H1 (cell line): ENCODE measurements at regions not wholly inside any gene's neighbourhood (a gene's known extent, or its start where the extent isn't known, plus 50 kb on each side); places are given as distances from the start of the nearest gene placed in this dataset.

Experiments used
- CTCF ChIA-PET: fragments of 300-600 bp; sonication (Branson Sonifier 250); formaldehyde crosslinking; loops from one replicate; lab custom pipeline; 2021; ENCODE audit not compliant: partially characterized antibody; lab: Charles Lee
- POLR2A ChIA-PET: fragments of 300-600 bp; sonication (Branson Sonifier 250); formaldehyde crosslinking; loops from one replicate; lab custom pipeline; 2021; ENCODE audit warnings: inconsistent platforms; ENCODE audit not compliant: partially characterized antibody; lab: Charles Lee
- DNase-seq, 2 experiments: peaks; one replicate each; pipeline versions ENCODE4 v3.0.0 to v3.0.0-alpha.2; 2010 to 2022; ENCODE audit warnings: low spot score in 2 of 2, low read depth in 1 of 2, mixed read lengths in 1 of 2
- FAIRE-seq: peaks from 2 replicates; lab custom pipeline; 2011; peaks lifted over from hg19 to GRCh38; lab: Jason Lieb, UNC
- H2AFZ ChIP-seq: 2 replicates; pipeline ENCODE4 v1.8.1; 2012; ENCODE audit warnings: low read length, inconsistent platforms
- H2AK5ac ChIP-seq: 2 replicates; pipeline ENCODE4 v1.6.1; 2013; ENCODE audit warnings: low read depth, low read length
- H2BK120ac ChIP-seq: replicated peaks from 2 replicates; pipeline ENCODE3; 2013; ENCODE audit warnings: low read depth, low read length, inconsistent platforms
- H2BK12ac ChIP-seq: 2 replicates; pipeline ENCODE4 v1.6.1; 2013; ENCODE audit warnings: low read depth, low read length
- H2BK15ac ChIP-seq: 2 replicates; pipeline ENCODE4 v1.6.1; 2013; ENCODE audit warnings: low read length
- H2BK20ac ChIP-seq: 2 replicates; pipeline ENCODE4 v1.6.1; 2013; ENCODE audit warnings: low read length
- H2BK5ac ChIP-seq: 2 replicates; pipeline ENCODE4 v1.6.1; 2013; ENCODE audit warnings: low read depth, low read length
- H3K14ac ChIP-seq: 2 replicates; pipeline ENCODE4 v1.6.1; 2013; ENCODE audit warnings: inconsistent platforms; ENCODE audit not compliant: insufficient read length
- H3K18ac ChIP-seq: 2 replicates; pipeline ENCODE4 v1.6.1; 2013; ENCODE audit warnings: low read length; ENCODE audit errors: extremely low read depth
- H3K23ac ChIP-seq: 2 replicates; pipeline ENCODE4 v1.6.1; 2013; ENCODE audit warnings: inconsistent platforms; ENCODE audit not compliant: insufficient read length
- H3K23me2 ChIP-seq: 2 replicates; pipeline ENCODE4 v1.6.1; 2013; ENCODE audit warnings: low read depth, low read length
- H3K27ac ChIP-seq: 2 replicates; pipeline ENCODE4 v1.6.1; 2011; ENCODE audit warnings: low read depth, low read length, inconsistent platforms
- H3K27me3 ChIP-seq, 4 experiments: replicated peaks in 1 of 4; 1 replicate in 1 of 4; 2 replicates in 3 of 4; pipeline versions ENCODE4 v1.6.1 to v1.8.1; 2011 to 2013; ENCODE audit warnings: low read length in 3 of 4, mild to moderate bottlenecking in 3 of 4, inconsistent platforms in 2 of 4, mixed read lengths in 2 of 4, moderate library complexity in 1 of 4; ENCODE audit not compliant: control insufficient read depth in 3 of 4, insufficient read depth in 3 of 4; ENCODE audit errors: extremely low read depth in 1 of 4
- H3K36me3 ChIP-seq, 4 experiments: 2 replicates each; pipeline versions ENCODE4 v1.6.1 to v1.8.1; 2011 to 2013; ENCODE audit warnings: mild to moderate bottlenecking in 4 of 4, low read length in 3 of 4, moderate library complexity in 2 of 4, control low read depth in 1 of 4, inconsistent platforms in 1 of 4; ENCODE audit not compliant: insufficient read depth in 4 of 4, control insufficient read depth in 2 of 4
- H3K4ac ChIP-seq: replicated peaks from 2 replicates; pipeline ENCODE3; 2013; ENCODE audit warnings: low read length, low read depth, mixed read lengths, inconsistent platforms; ENCODE audit not compliant: insufficient read length
- H3K4me1 ChIP-seq, 4 experiments: replicated peaks in 1 of 4; 1 replicate in 1 of 4; 2 replicates in 3 of 4; pipeline versions ENCODE4 v1.6.1 to v1.8.1; 2011 to 2013; ENCODE audit warnings: low read length in 3 of 4, inconsistent platforms in 2 of 4, mixed read lengths in 1 of 4; ENCODE audit not compliant: insufficient read depth in 4 of 4, control insufficient read depth in 3 of 4
- H3K4me2 ChIP-seq, 2 experiments: 2 replicates each; pipeline versions ENCODE4 v1.6.1 to v1.8.1; 2011 to 2013; ENCODE audit warnings: low read depth in 2 of 2, low read length in 2 of 2, control low read depth in 1 of 2, inconsistent platforms in 1 of 2, mild to moderate bottlenecking in 1 of 2; ENCODE audit not compliant: insufficient read depth in 1 of 2
- H3K4me3 ChIP-seq, 4 experiments: fragments of 200-600, 300-600 bp in 1 of 4; sonication (generic), shearing (Covaris generic), sonication (Bioruptor Twin) in 1 of 4; 2 replicates each; pipeline versions ENCODE4 v1.5.1 to v1.8.1; 2011 to 2016; ENCODE audit warnings: low read length in 4 of 4, low read depth in 3 of 4, control low read depth in 2 of 4, inconsistent platforms in 2 of 4, mild to moderate bottlenecking in 2 of 4, mixed read lengths in 1 of 4, moderate library complexity in 1 of 4; ENCODE audit not compliant: insufficient read depth in 2 of 4; ENCODE audit errors: extremely low read depth in 1 of 4
- H3K56ac ChIP-seq: replicated peaks from 2 replicates; pipeline ENCODE3; 2013; ENCODE audit warnings: low read depth, mild to moderate bottlenecking, mixed read lengths, low read length, inconsistent platforms; ENCODE audit not compliant: insufficient read length
- H3K79me1 ChIP-seq: 2 replicates; pipeline ENCODE4 v1.6.1; 2013; ENCODE audit warnings: low read depth, low read length, control low read depth
- H3K79me2 ChIP-seq, 2 experiments: 2 replicates each; pipeline versions ENCODE4 v1.6.1 to v1.8.1; 2012 to 2013; ENCODE audit warnings: low read length in 2 of 2, mild to moderate bottlenecking in 2 of 2, inconsistent platforms in 1 of 2; ENCODE audit not compliant: insufficient read depth in 2 of 2, control insufficient read depth in 1 of 2
- H3K9ac ChIP-seq, 4 experiments: replicated peaks in 1 of 4; 1 replicate in 1 of 4; 2 replicates in 3 of 4; pipeline versions ENCODE4 v1.6.1 to v1.8.1; 2011 to 2013; ENCODE audit warnings: low read depth in 3 of 4, low read length in 3 of 4, control low read depth in 2 of 4, mild to moderate bottlenecking in 2 of 4, moderate library complexity in 2 of 4, inconsistent platforms in 1 of 4; ENCODE audit errors: extremely low read depth in 1 of 4
- H3K9me3 ChIP-seq, 2 experiments: 2 replicates each; pipeline versions ENCODE4 v1.6.1 to v1.8.1; 2012 to 2013; ENCODE audit warnings: mild to moderate bottlenecking in 2 of 2, moderate library complexity in 2 of 2, control low read depth in 1 of 2, inconsistent platforms in 1 of 2, low read depth in 1 of 2, low read length in 1 of 2, mixed read lengths in 1 of 2; ENCODE audit not compliant: insufficient read depth in 2 of 2
- H4K20me1 ChIP-seq, 2 experiments: replicated peaks in 1 of 2; 2 replicates each; pipeline versions ENCODE3 to v1.8.1; 2011 to 2013; ENCODE audit warnings: inconsistent platforms in 2 of 2, low read length in 2 of 2, mild to moderate bottlenecking in 1 of 2; ENCODE audit not compliant: insufficient read depth in 2 of 2, control insufficient read depth in 1 of 2
- H4K5ac ChIP-seq: 2 replicates; pipeline ENCODE4 v1.6.1; 2013; ENCODE audit warnings: low read length, low read depth, mixed read lengths, inconsistent platforms; ENCODE audit not compliant: insufficient read length
- H4K8ac ChIP-seq: 2 replicates; pipeline ENCODE4 v1.8.0; 2013; ENCODE audit warnings: mild to moderate bottlenecking, moderate library complexity, low read length, inconsistent platforms; ENCODE audit not compliant: insufficient read depth; ENCODE audit errors: extremely low read depth
- H4K91ac ChIP-seq: replicated peaks from 2 replicates; pipeline ENCODE3; 2013; ENCODE audit warnings: low read length, mixed read lengths, inconsistent platforms; ENCODE audit not compliant: insufficient read length
- CREB1 ChIP-seq: IDR thresholded peaks from 2 replicates; pipeline ENCODE4 v1.6.1; 2012; ENCODE audit warnings: inconsistent platforms
- GTF2F1 ChIP-seq: IDR thresholded peaks from 2 replicates; pipeline ENCODE4 v1.6.1; 2012; ENCODE audit warnings: low read depth, low read length, improper control_type of control experiment, borderline replicate concordance
- HDAC6 ChIP-seq: IDR thresholded peaks from one replicate; pipeline ENCODE4 v1.7.1; 2012; ENCODE audit warnings: low read depth, mild to moderate bottlenecking, inconsistent platforms, low read length, moderate library complexity
- KDM1A ChIP-seq: fragments of 200-600, 300-600 bp; sonication (generic); IDR thresholded peaks from 2 replicates; pipeline ENCODE4 v1.7.1; 2016; ENCODE audit warnings: mild to moderate bottlenecking, low read length, borderline replicate concordance
- KDM5A ChIP-seq: fragments of 200-600 bp; IDR thresholded peaks from 2 replicates; pipeline ENCODE4 v1.7.1; 2012; ENCODE audit warnings: mild to moderate bottlenecking, low read length, inconsistent platforms, mixed read lengths
- MAFK ChIP-seq: IDR thresholded peaks from 2 replicates; pipeline ENCODE4 v1.6.1; 2012; ENCODE audit warnings: low read depth, mild to moderate bottlenecking, improper control_type of control experiment, low read length
- MAX ChIP-seq: IDR thresholded peaks from 2 replicates; pipeline ENCODE4 v1.6.1; 2012; ENCODE audit warnings: inconsistent platforms
- POLR2AphosphoS5 ChIP-seq: IDR thresholded peaks from 2 replicates; pipeline ENCODE4 v1.6.1; 2011; ENCODE audit warnings: low read depth, low read length
- RNF2 ChIP-seq: fragments of 200-900, 300-1000 bp; sonication (generic); IDR thresholded peaks from 2 replicates; pipeline ENCODE4 v1.7.1; 2016; ENCODE audit warnings: borderline replicate concordance, low read depth, mild to moderate bottlenecking, antibody characterized with exemption, low read length; ENCODE audit not compliant: poor library complexity, severe bottlenecking; ENCODE audit errors: missing control alignments
- SRF ChIP-seq: IDR thresholded peaks from 2 replicates; pipeline ENCODE4 v1.6.1; 2011; ENCODE audit warnings: mild to moderate bottlenecking, low read depth, low read length, moderate library complexity
- TAF7 ChIP-seq: optimal IDR thresholded peaks from 2 replicates; pipeline ENCODE3; 2011; ENCODE audit warnings: low read depth, mild to moderate bottlenecking, inconsistent platforms, low read length, moderate library complexity, borderline replicate concordance
- TBP ChIP-seq: IDR thresholded peaks from 2 replicates; pipeline ENCODE4 v1.6.1; 2011; ENCODE audit warnings: low read depth, low read length, improper control_type of control experiment
- YY1 ChIP-seq: IDR thresholded peaks from 2 replicates; pipeline ENCODE4 v1.6.1; 2011; ENCODE audit warnings: low read depth, mild to moderate bottlenecking, low read length
- WGBS, 2 experiments: shearing (Covaris generic) in 1 of 2; methylation state at CpG; one replicate each; pipeline versions ENCODE4 v1.1.6 to v1.1.7; 2013 to 2015; ENCODE audit warnings: low lambda C conversion rate in 2 of 2, mixed read lengths in 2 of 2, inconsistent platforms in 1 of 2, low coverage in 1 of 2, missing lambda C conversion rate in 1 of 2; ENCODE audit not compliant: insufficient replicate concordance in 2 of 2, insufficient coverage in 1 of 2, insufficient read length in 1 of 2; ENCODE audit errors: extremely low coverage in 1 of 2, missing lambda C conversion rate in 1 of 2; 5-methylcytosine and 5-hydroxymethylcytosine counted together

- FAIRE-seq (no peak), DNase-seq (no peak)
- Histone ChIP-seq H3K56ac (no peak overlapping the region), H3K4me2 (no peak overlapping the region), H3K27me3 (no peaks in the 10 kb centered on the region), H2AFZ (peak overlapping the region; percentile 81), H2BK12ac (0 out of 2 replicates have a peak overlapping the region, but pooled peaks have one; percentile 27), H4K5ac (no peak overlapping the region), H3K4me3 (no peak overlapping the region), H4K8ac (peak overlapping the region; percentile 12), H3K79me1 (no peaks in the 10 kb centered on the region), H3K4ac (no peak overlapping the region), H2BK20ac (no peak overlapping the region; the same call in 1 of the 2 replicates), H2AK5ac (no peak overlapping the region), H4K20me1 (no peaks in the 10 kb centered on the region), H3K9ac (no peak overlapping the region), H2BK5ac (no peak overlapping the region), H3K36me3 (no peaks in the 10 kb centered on the region), H3K18ac (peak overlapping the region; percentile 19; the same call in 1 of the 2 replicates), H3K9me3 (no peaks in the 10 kb centered on the region), H4K91ac (no peak overlapping the region), H3K23ac (no peak overlapping the region), H3K23me2 (no peaks in the 10 kb centered on the region), H3K79me2 (no peaks in the 10 kb centered on the region), H2BK15ac (no peak overlapping the region), H2BK120ac (no peak overlapping the region), H3K27ac (no peak overlapping the region), H3K14ac (peak overlapping the region; percentile 45), H3K4me1 (peaks cover 0 to 3% (median 0%) of the 10 kb centered on the region in 4 experiments; a peak in 1 of 7 replicates)
- ChIA-PET CTCF (no interaction called here), POLR2A (no interaction called here)
- WGBS, 2 experiments: 95% methylated on average over 5 of the region's 6 CpGs; no CpG with 5 or more reads in 1 of the 2 experiments
- TF ChIP-seq CREB1 (no peak), KDM5A (no peak), MAX (no peak), RNF2 (no peak), MAFK (no peak), HDAC6 (no peak), KDM1A (no peak), POLR2AphosphoS5 (no peak), YY1 (no peak), TBP (no peak), SRF (no peak), TAF7 (no peak), GTF2F1 (no peak)
Measured at GRCh38 chr13:89541091-89542030, 1806.1 kb upstream of the MIR17HG start.
